ENCODE measurements at regions not wholly inside any gene's neighbourhood (a gene's known extent, or its start where the extent isn't known, plus 50 kb on each side); places are given as distances from the start of the nearest gene placed in this dataset.
"Not testable (repeated sequence)": the region's sequence is repeated elsewhere in the genome, so short reads cannot be mapped to it uniquely, and the experiment has no call there.

DNA sequence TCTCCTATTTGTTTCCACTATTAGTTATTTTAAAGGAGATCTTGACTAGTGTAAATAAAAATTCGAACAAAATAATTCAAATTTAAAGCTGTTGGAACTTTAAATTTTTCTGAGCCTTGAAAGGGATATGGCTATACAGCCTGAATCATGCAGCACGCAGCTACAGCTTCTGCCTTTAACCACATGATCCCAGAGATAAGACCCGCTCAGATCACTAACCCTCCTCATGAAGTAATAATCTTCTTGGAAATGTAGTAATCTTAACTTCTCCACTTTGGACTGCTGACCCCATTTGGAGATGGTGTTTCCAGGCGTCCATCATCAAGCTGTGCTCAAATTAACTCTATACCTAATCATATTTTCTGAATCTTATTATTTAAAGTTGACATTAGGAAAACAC, 336.6 kb downstream of the DSC3 start:
- no peak for DNase-seq

DNA sequence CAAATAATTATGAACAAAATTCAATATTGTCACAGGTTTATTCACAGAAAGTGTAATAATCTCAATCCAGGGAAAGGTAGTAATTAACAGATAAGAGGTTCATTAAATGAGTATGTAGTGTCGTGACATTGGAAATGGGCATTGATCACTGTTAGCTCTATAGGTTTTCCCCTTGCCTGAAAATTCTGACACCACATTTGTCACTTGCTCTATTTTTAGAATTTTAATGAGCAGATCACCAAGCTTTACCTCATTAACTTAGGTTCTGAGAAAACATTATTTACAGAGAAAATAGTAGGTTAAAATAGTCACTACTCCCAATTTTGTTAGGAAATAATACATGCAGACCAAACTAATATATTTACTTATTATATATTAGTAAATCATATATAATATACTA, 344.0 kb downstream of the DSC3 start:
- no peak for DNase-seq

DNA sequence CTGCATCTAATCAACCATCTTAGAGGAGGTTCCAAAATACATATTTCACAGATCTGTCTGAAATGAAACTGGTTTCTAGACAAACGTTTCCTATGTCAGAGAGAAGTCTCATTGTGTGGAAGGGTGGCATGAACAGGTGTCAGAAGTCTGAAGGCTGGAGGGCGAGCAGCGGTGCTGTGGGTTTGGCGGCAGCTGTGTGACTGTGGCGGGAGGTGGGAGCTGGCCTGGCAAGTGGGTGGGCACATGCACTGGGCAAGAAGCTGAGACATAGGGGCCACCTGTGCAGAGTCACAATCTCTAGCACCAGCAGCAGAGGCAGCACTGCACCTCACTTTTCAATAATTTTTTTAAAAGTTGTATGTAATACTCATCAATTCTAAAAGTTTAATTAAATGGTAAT, 346.3 kb downstream of the DSC3 start:
- DNase-seq: no peak

DNA sequence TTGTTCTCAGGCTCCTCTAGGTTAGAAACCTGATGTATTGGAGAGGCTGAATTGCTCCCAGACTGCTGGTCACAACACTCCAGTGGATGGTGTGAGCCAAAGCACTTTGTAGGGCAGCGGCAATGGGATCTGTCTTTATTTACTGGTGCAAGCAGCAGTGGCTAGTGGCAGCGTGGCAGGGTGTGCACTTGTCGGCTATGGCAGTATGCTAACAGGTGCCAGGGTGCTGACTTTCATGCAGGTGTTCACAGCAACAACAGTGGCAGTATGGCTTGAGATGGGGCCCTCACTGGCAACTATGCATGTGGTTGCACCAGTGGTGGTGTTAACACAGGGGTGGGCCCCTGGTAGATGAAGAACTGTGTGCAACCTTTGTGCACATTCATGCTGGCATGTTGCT, 347.8 kb downstream of the DSC3 start:
- no peak for DNase-seq

DNA sequence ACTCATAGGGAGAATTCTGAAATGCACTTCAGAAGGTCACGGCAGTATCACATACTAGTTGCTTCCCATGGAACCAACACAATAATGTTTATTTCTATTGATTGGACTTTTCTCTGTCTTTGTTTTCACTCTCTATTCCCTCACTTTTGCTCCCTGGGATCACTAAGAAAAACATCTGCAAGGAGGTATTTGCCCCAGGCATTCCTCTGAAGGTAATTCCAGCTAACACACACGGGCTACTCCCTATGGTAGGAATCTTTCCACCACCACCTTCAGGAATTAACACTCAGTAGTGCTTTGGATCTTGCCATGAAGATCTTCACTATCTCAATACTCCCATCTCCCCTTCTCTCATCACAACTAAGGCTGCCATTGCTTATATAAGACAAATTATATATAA, 353.3 kb downstream of the DSC3 start:
- no peak for DNase-seq

DNA sequence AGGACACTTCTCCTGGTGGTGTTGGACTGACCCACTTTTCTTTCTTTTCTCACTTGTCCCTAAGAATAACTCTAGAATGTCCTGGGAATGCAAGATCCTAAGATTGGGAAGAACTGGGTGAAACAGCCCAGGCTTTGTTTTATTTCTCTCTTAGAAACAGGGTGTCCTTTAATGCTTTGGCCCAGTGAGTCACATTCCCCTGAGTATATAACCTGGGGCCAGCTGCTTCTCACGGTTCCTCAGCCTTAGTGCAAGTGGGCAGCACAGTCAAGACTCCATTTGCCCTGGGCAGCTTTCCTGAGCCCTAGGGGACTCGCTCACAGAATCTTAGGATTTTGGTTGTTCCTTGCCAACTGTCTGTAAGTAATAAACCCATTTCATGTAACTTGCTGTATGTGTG, 355.0 kb downstream of the DSC3 start:
- DNase-seq: no peak

DNA sequence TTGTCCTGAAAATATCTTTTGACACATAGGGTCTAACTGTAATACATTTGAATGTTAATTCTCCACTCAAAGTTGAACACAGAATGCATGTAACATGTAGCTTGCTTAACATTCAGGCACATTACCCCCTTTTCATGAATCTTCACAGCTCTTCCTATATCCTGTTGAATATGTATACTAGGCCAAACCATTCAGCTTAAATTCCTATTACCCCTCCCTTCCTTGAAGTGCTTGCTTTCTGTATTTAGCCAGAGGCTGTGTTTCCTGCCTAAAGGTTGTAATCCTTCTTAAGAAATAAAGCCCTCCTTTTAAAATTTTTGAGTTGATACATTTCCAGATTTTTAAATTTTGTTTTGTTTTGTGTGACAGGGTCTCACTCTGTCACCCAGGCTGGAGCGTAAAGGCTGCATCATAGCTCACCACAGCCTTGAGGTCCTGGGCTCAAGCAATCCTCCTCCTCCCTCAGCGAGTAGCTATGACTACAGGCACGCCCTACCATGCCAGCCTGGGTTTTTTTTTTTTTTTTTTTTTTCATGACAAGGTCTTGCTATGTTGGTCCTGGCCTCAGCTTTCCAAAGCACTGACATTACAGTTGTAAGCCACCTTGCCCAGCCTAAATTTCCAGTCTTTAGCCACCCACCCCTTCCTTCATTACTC, 357.6 kb downstream of the DSC3 start:
- DNase-seq: no peak

DNA sequence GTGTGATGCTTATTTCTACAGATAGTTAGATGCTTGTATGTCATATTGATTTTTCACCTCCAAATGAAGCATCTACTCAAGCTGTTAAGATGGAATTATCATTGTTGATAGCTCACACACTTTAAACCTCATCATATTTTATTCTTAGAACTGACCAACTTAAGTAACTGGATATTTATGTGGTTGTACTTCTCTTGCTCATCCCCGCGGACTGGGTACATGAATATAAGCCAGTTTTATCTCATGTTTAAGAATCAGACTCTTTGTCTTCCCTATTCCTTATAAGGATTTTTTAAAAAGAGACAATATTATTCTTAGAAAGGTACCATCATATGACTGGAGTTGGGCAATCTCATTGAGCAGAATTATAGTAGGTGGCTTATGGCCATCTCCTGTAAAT, 358.7 kb downstream of the DSC3 start:
- DNase-seq: no peak

DNA sequence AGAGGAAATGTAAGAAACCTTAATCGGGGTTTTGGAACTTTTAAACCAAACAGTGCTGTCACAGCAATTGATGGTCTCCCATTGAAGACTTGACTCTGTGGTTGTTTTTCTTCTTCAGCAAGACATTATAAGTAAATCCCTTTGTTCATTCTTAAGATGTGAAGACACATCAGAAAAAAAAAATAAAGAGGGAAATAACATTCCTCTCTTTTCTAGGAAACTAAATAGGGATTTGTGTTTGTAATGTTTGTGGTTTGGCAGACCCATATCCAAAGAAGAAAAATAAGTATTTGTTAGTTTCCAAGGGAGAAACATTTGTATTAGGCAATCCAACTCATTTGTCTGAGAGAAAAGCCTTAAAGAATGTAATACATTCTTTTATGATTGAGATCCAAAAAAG, 359.9 kb downstream of the DSC3 start:
- no peak for DNase-seq

DNA sequence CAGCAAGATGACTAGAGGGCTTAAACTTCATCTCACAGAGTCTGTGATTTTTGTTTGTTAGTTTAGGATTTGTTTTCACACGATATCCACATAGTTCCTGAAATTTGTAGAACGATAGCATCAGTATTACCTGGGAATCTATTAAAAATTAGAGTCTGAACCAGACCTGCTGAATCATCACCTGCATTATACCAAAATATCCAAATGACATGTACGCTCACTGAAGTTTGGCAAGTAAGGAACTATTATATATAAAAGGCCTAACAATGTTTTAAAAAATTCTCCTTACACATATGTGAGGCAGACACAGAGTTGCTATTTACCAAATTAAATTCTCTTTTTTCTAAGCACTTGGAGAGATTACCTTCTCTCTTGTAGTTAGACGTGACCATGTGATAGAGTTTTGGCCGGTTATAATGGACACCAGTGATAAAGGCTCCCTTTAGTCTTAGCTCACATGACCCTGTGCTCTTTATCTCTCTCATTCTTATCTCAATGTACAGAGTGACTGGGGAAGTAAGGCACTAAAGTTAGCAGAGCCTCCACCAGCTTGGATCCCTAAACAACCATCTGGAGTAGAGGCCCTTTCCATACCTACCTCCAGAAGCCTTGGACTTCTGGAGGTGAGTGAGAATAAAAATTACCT, 363.1 kb downstream of the DSC3 start:
- DNase-seq: no peak

DNA sequence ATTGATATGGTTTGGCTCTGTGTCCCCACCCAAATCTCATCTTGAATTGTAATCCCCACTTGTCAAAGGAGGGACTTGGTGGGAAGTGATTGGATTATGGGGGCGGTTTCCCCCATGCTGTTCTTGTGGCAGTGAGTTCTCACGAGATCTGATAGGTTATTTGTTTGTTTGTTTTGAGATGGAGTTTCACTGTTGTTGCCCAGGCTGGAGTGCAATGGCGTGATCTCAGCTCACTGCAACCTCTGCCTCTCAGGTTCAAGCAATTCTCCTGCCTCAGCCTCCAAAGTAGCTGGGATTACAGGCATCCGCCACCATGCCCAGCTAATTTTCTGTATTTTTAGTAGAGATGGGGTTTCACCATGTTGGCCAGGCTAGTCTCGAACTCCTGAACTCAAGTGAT, 364.7 kb downstream of the DSC3 start:
- not testable (repeated sequence) for DNase-seq

DNA sequence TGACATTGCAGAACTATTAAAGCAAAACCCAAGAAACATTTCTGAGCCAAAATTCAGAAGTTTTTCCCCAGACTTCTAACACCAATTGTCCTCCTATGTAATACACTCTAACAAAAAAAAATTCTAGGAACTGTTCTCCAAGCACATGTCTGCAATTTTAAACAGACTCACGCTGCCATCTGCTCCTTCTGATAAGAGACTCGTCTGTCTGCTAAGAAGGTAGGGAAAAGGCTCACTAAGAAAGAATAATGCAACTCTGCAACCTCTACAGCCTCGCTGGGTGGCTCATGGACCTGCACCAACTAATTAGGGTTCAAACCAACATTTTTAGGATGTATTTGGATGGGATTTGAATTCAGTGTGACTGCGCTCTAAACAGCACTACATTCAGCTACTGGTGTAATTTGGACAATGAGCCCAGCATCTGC, 366.5 kb downstream of the DSC3 start:
- DNase-seq: no peak

DNA sequence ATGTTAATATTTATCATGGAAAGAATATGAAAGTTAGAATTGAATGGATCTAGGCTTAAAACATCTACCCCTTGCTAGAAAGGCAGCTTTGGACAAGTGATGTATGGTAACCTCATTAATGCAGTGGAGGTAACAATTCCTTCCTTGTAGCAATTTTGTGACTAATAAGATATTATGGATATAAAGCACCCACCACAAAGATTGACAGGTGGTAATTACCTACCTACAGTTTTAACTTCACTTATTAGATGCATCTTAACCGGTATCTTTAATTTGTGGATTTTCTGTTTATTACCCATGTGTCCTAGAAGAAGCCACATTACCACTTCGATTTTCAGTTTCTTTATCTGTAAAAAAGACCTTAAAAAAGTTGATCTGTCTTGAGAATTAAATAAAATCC, 367.0 kb downstream of the DSC3 start:
- DNase-seq: no peak

DNA sequence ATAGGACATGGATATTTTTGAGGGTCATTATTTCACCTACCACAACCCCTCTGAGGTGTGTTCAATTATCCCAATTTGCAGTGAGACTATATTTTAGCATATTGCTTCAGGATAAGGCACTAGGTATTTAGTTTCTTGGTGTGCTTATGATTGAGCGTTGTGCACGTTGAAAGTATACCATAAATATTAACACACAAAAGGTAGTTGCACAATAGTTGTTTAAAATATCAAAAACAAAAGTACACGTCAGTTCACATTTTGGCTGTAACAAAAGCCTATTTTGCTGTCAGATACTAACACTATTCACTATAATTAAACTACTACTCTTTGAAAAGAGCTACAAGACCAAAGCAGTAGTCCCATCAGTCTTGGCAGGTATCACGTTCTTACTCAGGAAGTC, 367.5 kb downstream of the DSC3 start:
- no peak for DNase-seq

DNA sequence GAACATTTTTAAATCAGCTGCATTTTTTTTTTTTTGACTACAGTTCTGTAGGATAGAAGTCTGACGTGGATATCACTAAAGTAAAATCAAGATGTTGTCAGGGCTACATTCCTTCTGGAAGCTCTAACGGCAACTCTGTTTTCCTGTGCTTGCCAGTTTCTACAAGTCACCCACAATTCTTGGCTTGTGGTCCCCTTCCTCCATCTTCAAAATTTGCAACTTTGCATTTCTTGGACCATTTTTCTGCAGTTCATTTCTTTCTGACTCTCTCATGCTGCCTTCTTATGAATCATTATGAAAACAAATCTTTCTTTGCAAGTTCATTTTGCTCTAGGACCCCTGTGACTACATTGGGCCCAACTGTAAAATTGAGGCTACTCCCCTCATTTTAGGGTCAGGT, 367.9 kb downstream of the DSC3 start:
- DNase-seq: no peak

DNA sequence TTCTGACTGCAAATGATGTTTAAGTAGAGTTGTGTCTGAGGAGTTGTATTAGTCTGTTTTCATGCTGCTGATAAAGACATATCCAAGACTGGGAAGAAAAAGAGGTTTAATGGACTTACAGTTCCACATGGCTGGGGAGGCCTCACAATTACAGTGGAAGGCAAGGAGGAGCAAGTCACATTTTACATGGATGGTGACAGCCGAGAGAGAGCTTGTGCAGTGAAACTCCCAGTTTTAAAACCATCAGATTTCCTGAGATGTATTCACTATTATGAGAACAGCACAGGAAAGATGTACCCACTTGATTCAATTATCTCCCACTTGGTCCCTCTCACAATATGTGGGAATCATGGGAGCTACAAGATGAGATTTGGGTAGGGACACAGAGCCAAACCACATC, 370.1 kb downstream of the DSC3 start:
- not testable (repeated sequence) for DNase-seq

DNA sequence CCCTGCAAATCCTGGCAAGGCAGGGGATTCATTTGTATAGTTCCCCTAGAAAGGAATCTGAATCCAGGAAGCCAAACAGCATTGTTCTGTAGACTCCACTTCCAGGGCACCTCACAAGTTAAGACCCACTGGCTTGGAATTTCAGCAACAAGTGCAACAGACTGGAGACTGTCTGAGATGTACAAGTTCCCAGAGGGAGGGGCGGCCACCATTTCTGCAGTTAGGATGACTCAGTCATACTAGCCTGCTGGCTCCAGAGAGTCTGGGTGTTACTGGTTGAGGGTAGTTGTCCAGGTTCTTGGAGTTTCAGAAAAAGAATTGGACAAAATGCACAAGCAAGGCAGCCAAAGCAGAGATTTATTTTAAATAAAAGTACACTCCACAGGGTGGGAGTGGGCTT, 384.2 kb downstream of the DSC3 start:
- DNase-seq: no peak

DNA sequence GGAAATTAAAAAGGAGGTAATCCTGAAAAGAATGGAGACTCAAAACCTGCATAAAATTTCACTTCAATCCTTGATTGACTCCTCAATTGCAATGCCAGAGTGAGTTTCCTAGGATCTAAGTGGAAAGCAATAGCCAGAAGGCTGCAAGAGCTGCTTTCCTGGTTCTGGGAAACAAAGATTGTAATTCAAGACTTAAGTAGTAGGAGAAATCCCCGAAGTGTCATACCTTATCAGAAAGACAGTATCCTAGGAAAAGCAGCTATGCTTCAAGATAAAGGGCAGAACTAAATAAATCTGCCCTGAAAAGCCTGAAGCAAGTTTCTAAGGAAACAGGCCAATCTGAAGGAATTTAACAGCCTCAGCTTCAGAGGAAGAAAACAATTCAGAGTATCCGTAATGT, 390.2 kb downstream of the DSC3 start:
- no peak for DNase-seq

DNA sequence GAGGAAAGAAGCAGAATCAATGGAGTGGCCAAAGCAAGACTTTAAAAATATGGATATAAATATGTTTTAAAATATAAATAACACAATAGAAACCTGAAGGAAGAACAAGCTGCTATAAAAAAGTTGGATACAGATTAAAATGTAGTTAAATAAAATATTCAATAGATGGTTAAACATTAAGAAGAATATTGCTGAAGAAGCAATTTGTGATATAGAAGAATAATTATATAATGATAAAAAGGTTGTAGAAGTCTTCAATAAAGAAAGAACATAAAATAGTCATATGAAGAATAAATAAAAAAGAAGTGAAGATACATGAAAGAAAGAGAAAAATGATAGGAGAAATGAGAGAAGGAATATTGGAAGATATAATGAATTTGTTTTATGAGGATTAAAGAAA, 392.0 kb downstream of the DSC3 start:
- DNase-seq: no peak

DNA sequence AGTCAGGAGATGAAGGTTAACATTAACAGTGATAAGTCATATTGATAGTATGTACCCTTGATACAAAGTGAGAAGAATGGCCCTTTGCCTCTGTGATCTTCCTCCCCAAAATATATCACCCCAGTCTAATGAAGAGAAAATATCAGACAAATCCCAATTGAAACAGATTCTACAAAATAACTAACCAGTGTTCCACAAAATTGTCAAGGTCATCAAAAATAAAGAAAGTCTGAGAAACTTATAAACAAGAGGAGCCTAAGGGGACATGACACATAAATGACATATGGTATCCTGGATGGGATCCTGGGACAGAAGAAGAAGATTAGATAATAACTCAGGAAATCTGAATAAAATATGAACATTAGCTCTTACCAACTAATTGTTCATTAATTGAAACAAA, 398.4 kb downstream of the DSC3 start:
- DNase-seq: no peak

DNA sequence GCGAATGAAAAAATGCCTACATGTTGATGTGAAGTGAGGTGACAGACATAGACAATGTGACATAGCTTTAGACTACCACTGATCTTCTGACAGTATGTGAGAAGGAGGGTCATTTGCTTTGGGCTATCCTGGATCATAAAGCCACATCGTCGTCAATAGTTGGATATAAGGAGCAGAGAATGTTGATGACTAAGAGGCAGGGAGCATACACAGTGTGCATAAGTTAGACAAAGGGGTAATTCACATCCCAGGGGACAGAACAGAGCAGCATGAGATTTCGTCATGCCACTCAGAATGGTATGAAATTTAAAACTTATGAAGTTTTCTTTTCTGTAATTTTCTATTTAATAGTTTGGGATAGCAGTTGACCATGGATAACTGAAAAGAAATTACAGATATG, 403.2 kb downstream of the DSC3 start:
- DNase-seq: no peak

DNA sequence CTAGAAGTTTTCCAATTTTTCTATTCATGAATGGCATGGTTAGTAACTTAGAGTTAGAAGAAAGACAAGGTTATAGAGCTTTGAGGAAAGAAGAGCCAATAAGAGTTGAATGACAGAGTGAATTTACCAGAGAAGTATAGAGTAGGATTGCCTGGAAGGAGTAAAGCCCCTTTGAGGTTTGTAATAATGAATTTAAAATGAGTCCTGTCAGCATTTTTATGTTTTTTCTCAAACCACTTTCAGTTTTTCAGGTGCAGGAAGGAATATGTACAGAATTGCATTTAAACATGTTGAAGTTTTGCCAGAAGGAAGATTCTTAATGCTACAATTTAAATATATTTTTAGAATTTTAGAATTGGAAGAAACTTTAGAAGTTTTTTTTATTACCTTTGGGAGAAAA, 408.3 kb downstream of the DSC3 start:
- no peak for DNase-seq

DNA sequence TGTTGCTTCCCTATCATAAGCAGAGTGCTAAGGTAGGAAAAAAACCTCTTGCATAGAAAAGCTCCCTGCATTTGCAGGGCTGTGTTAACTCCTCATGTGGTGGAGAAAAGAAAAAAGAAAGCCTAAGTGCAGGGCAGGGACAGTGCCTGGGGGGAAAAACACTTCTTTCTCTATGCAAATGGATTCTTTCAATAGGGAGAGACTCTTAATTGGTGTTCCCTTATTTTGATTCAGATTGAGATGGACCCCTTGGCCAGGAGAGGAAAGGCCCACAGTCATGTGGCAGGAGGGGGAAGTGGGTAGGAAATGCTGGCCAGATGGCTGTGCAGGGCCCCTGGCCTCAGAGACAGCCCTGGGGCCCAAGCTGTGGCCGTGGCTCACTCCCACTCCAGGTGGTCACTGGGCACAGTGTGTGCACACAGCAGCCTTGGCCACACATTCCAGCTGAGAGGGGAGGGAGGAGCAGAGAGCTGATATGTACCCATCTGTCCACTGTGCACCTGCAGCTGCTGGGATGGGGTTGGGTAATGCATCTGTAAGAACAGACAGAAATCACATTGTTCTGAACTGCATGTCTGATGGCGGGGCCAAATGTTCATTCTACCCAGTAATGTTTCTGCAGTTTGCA, 410.4 kb downstream of the DSC3 start:
- no peak for DNase-seq
